ENCODE measurements at regions not wholly inside any gene's neighbourhood (a gene's known extent, or its start where the extent isn't known, plus 50 kb on each side); places are given as distances from the start of the nearest gene placed in this dataset.

DNA sequence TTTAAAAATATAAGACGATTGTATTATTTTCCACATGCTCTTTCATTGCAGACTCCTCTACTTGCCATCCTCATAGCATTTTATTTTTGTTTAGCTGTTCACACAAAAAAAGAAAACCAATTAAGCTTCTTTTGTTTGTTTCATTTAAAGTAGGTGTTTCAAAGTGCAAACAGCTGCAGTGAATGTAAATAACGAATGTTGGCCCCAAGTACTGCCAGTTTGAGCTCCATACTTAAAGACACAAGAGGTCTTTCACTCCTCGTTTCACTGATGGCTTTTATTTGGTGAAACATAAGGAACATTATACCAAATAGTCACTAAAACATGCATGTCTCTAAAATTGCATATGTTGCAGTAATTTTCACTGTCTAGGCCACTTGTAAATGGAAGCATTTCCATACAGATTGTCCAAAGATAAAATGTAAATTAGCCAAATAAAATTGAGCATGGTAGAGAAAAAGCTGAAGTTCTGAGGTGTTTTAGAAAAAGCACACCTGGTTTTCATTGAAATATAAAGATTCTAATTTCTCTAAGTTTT, 253.4 kb downstream of the TMX3 start:
- TF ChIP-seq CTCF (IDR thresholded peaks at IDR 0.05; ENCODE audit: low read length) = no peak
- no peak for TF ChIP-seq EZH2 (IDR thresholded peaks at IDR 0.05; ENCODE audit: borderline replicate concordance, low read length)

Data from OCI-LY1 (cell line).